ENCODE measurements at regions not wholly inside any gene's neighbourhood (a gene's known extent, or its start where the extent isn't known, plus 50 kb on each side); places are given as distances from the start of the nearest gene placed in this dataset.
A peak's percentile ranks its signal among the peaks of the same experiment; 100 is the strongest.

DNA sequence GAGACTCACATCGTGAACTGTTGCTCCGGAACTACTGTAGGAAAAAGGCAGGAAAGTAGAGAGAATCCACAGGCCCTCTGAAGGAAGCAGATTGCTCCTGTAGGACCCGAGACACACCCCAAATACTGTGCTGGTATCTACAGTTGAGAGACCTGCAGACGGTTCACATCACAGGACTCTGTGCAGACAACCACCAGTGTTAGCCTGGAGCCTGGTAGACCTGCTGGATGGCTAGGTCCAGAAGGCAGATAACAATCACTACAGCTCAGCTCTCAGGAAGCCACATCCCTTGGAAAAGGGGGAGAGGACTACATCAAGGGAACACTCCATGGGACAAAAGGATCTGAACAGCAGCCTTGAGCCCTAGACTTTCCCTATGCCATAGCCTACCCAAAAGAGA is 311.8 kb upstream of the PRKCQ start:
- no peaks in the 10 kb centered on the region for H3K36me3 ChIP-seq (ENCODE audit: control insufficient read depth, insufficient read depth, low read length)
- WGBS (ENCODE audit: insufficient coverage, low lambda C conversion rate) = no CpG with 5 or more reads among the region's 4 CpGs
- no peaks in the 10 kb centered on the region for H3K4me1 ChIP-seq (ENCODE audit: control insufficient read depth, insufficient read depth, low read length)
- no peak for DNase-seq
- no peaks in the 10 kb centered on the region for H3K27me3 ChIP-seq (ENCODE audit: control insufficient read depth, insufficient read depth, low read length)
- H3K9me3 ChIP-seq (ENCODE audit: control insufficient read depth, low read depth, low read length) = no peaks in the 10 kb centered on the region
- no peak overlapping the region for H3K27ac ChIP-seq (ENCODE audit: low read length)
- H3K4me3 ChIP-seq (ENCODE audit: low read length) = no peak overlapping the region

DNA sequence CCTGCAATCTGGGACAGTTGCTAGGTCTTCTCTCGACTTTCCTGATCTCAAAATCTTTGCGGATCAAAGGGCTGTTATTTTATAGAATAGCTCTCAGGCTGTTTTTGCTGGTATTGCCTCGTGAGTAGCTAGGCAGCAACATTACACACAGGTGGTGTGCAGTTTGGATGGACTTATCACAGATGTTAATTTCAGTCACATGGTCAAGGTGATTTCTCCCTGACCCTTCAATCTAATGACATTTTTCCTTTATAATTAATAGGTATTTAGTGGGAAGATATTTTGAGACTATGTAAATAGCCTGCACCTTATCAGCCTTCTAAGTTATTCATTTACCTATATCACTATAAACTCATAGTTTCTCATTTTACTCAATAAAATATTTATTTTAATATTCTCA is 309.6 kb upstream of the PRKCQ start:
- Histone ChIP-seq H3K4me3 (ENCODE audit: low read length) (no peak overlapping the region), H3K36me3 (ENCODE audit: control insufficient read depth, insufficient read depth, low read length) (no peaks in the 10 kb centered on the region), H3K27me3 (ENCODE audit: control insufficient read depth, insufficient read depth, low read length) (no peaks in the 10 kb centered on the region), H3K27ac (ENCODE audit: low read length) (no peak overlapping the region), H3K4me1 (ENCODE audit: control insufficient read depth, insufficient read depth, low read length) (no peaks in the 10 kb centered on the region), H3K9me3 (ENCODE audit: control insufficient read depth, low read depth, low read length) (no peaks in the 10 kb centered on the region)
- no CpG with 5 or more reads among the region's 3 CpGs for WGBS (ENCODE audit: insufficient coverage, low lambda C conversion rate)
- DNase-seq = no peak

DNA sequence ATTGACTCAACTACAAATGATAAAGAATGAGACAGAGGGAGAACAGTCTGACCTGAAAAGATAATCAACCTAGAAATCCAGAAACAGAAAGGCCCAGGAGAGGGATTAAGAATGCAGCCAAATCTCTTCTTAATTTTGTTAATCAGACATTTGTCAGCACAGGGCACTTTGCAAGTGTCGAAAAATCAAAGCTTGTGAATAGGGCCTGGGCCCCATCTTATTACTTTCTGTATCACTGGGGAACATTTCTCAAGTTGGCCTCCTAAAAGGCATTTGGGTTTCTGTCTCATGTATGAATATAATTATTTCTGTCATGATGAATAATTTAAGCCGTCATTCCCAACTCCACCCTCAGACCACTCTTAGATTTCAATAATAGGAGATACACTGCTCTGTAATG is 308.4 kb upstream of the PRKCQ start:
- no peak for DNase-seq
- H3K27ac ChIP-seq (ENCODE audit: low read length) = no peak overlapping the region
- WGBS (ENCODE audit: insufficient coverage, low lambda C conversion rate) = 83% methylated on average over 1 of the region's 2 CpGs
- H3K9me3 ChIP-seq (ENCODE audit: control insufficient read depth, low read depth, low read length) = no peaks in the 10 kb centered on the region
- no peaks in the 10 kb centered on the region for H3K27me3 ChIP-seq (ENCODE audit: control insufficient read depth, insufficient read depth, low read length)
- H3K36me3 ChIP-seq (ENCODE audit: control insufficient read depth, insufficient read depth, low read length) = no peaks in the 10 kb centered on the region
- H3K4me3 ChIP-seq (ENCODE audit: low read length) = no peak overlapping the region
- H3K4me1 ChIP-seq (ENCODE audit: control insufficient read depth, insufficient read depth, low read length) = no peaks in the 10 kb centered on the region

DNA sequence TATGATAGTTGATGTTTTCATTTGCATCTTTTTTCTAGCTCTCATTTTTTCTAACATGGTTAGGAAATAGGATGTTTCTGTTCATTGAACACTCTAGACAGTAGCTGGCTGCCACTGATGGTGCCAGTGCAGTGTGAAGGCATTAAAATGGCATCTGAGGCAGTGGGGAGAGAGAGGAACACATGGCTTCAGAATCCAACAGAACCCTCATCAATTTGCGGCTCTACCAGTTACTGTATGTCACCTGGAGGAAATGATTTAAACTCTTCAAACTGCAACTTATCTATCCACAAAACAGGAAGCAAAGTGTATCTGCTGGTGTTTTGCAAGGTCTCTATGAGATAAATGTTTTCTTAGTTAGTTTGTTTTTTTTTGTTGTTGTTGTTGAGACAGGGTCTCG is 305.2 kb upstream of the PRKCQ start:
- no peaks in the 10 kb centered on the region for H3K9me3 ChIP-seq (ENCODE audit: control insufficient read depth, low read depth, low read length)
- no CpG with 5 or more reads among the region's 2 CpGs for WGBS (ENCODE audit: insufficient coverage, low lambda C conversion rate)
- H3K27ac ChIP-seq (ENCODE audit: low read length) = no peak overlapping the region

DNA sequence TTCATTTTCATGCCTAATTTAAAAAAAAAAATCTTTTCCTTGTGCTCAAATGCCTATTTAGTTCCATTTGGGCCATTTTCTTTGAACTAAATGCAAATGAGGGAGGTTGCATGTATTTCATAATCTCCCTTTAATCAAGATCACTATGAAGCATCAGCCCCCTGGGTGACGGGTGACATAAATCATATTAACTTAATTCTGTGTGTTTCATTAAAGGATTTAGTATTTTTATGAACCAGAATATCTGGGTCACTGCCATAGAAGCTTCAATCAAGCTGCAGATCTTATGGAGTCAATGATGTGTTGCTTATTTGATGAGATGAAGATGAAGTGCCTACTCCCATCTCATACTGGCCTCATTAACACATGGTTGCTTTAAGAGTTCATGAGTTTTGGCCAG is 301.9 kb upstream of the PRKCQ start:
- Histone ChIP-seq H3K4me1 (ENCODE audit: control insufficient read depth, insufficient read depth, low read length) (no peaks in the 10 kb centered on the region), H3K27me3 (ENCODE audit: control insufficient read depth, insufficient read depth, low read length) (no peaks in the 10 kb centered on the region), H3K4me3 (ENCODE audit: low read length) (no peak overlapping the region), H3K27ac (ENCODE audit: low read length) (no peak overlapping the region), H3K9me3 (ENCODE audit: control insufficient read depth, low read depth, low read length) (no peaks in the 10 kb centered on the region), H3K36me3 (ENCODE audit: control insufficient read depth, insufficient read depth, low read length) (no peaks in the 10 kb centered on the region)
- 83% methylated on average over 1 of the region's 1 CpG for WGBS (ENCODE audit: insufficient coverage, low lambda C conversion rate)
- DNase-seq = no peak

More for the DNA sequence above, 305.2 kb upstream of the PRKCQ start:
- H3K27me3 ChIP-seq (ENCODE audit: control insufficient read depth, insufficient read depth, low read length) = no peaks in the 10 kb centered on the region
- DNase-seq = no peak
- no peaks in the 10 kb centered on the region for H3K4me1 ChIP-seq (ENCODE audit: control insufficient read depth, insufficient read depth, low read length)
- no peaks in the 10 kb centered on the region for H3K36me3 ChIP-seq (ENCODE audit: control insufficient read depth, insufficient read depth, low read length)
- no peak overlapping the region for H3K4me3 ChIP-seq (ENCODE audit: low read length)

DNA sequence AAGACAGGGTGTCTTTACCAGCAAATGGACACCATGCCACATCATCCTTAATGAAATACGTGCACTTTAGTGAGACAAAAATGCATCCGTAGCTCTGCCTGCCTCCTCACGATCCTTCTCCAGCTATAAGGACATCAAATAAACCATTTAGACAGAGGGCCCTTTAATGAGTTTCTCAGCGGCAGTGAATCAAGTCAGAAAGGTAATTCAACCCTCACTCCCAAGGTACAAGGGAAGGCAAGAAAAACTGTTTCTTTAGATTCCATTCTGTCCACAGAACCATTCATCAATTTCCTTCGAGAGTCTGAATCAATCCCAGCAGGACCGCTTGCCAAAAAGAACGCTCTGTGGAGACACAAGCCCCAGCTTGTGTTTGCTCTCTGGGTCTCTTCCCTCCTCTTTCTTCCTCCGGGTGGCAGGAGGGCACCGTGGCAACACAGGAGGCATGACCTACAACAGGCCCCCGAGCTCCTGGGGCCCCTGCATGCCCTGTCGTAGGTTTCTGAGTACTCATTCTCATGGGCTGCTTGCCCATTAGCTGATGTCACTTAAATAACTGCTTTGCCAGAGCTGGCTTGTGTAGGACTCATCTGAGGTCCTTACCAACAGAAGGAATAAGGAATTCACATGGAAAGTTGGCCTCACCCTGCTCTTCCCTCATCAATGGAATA is 297.8 kb upstream of the PRKCQ start:
- Histone ChIP-seq H3K9me3 (ENCODE audit: control insufficient read depth, low read depth, low read length) (no peaks in the 10 kb centered on the region), H3K27me3 (ENCODE audit: control insufficient read depth, insufficient read depth, low read length) (no peaks in the 10 kb centered on the region), H3K36me3 (ENCODE audit: control insufficient read depth, insufficient read depth, low read length) (no peaks in the 10 kb centered on the region), H3K27ac (ENCODE audit: low read length) (no peak overlapping the region), H3K4me1 (ENCODE audit: control insufficient read depth, insufficient read depth, low read length) (no peaks in the 10 kb centered on the region), H3K4me3 (ENCODE audit: low read length) (no peak overlapping the region)
- DNase-seq = no peak
- no CpG with 5 or more reads among the region's 11 CpGs for WGBS (ENCODE audit: insufficient coverage, low lambda C conversion rate)

DNA sequence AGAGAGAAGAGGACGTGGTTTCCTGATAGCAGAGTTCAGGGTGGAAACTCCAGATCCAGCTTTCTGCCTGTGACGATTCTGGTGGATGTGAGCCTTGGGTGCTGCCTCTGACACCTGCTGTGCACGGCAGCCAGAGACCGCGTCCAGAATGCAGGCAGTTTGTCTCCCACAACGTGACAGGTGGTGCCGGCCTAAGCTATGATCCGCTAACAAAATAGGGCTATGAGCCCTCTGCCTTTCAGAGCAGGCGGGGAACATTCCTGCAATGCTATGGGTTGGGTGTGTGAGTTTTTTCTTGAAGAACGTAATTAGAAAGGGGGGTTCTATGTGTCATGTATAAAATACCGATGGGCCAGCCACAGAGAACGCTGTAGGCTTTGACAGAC is 297.3 kb upstream of the PRKCQ start:
- Histone ChIP-seq H3K9me3 (ENCODE audit: control insufficient read depth, low read depth, low read length) (no peaks in the 10 kb centered on the region), H3K27ac (ENCODE audit: low read length) (no peak overlapping the region), H3K4me3 (ENCODE audit: low read length) (no peak overlapping the region), H3K36me3 (ENCODE audit: control insufficient read depth, insufficient read depth, low read length) (no peaks in the 10 kb centered on the region), H3K4me1 (ENCODE audit: control insufficient read depth, insufficient read depth, low read length) (no peaks in the 10 kb centered on the region), H3K27me3 (ENCODE audit: control insufficient read depth, insufficient read depth, low read length) (no peaks in the 10 kb centered on the region)
- 67% methylated on average over 1 of the region's 12 CpGs for WGBS (ENCODE audit: insufficient coverage, low lambda C conversion rate)
- DNase-seq = no peak

DNA sequence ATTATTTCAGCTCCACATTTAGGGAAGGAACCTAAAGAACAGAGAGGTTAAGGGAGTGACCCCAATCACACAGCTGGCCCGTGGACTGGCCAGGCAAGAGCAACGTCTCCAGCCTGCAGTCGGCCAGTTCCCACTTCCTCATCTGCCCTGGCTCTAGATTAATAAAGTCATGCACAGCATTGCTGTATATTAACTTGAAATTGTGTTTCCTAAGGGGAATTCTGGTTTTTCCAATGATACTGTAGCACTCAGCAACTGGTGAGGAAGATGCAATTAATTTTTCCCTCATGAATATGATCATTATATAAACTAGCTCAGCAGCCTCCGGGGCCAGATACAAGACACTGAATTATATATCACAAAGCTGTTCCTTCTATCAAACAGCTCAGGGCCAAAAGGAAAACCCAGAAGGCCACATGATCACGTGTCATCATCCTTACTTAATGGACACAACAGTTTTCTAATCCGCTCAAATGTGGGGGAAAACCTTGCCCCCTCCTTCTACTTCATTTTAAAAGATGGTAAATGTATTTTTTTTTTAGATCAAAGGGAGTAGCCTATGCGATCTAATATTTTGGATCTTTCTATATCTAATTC is 295.3 kb upstream of the PRKCQ start:
- 90% methylated on average over 2 of the region's 7 CpGs for WGBS (ENCODE audit: insufficient coverage, low lambda C conversion rate)
- peak in 1 of 2 donors; percentile 10 for DNase-seq

DNA sequence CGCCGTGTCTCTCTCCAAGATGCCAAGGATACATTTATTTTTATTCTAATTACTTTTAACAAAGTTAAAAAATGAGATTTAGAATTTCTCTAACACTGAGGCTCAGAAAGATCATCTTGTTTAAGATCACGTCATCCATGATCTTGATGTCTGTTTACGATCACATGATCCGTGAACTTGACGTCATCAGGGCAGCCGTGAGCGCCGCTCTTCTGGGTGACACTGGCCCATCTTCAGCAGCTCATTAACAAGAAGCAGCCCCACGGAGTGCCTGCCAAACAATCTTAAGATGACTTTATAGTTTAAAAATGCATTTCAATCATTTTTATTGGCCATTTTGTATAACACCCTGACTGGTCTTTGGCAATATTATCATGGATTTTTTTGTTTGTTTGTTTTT is 291.1 kb upstream of the PRKCQ start:
- no peak for DNase-seq
- Histone ChIP-seq H3K27me3 (ENCODE audit: control insufficient read depth, insufficient read depth, low read length) (no peaks in the 10 kb centered on the region), H3K4me1 (ENCODE audit: control insufficient read depth, insufficient read depth, low read length) (no peaks in the 10 kb centered on the region), H3K36me3 (ENCODE audit: control insufficient read depth, insufficient read depth, low read length) (no peaks in the 10 kb centered on the region), H3K27ac (ENCODE audit: low read length) (no peak overlapping the region), H3K4me3 (ENCODE audit: low read length) (no peak overlapping the region), H3K9me3 (ENCODE audit: control insufficient read depth, low read depth, low read length) (no peaks in the 10 kb centered on the region)
- 82% methylated on average over 4 of the region's 10 CpGs for WGBS (ENCODE audit: insufficient coverage, low lambda C conversion rate)

More for the DNA sequence above, 295.3 kb upstream of the PRKCQ start:
- no peaks in the 10 kb centered on the region for H3K27me3 ChIP-seq (ENCODE audit: control insufficient read depth, insufficient read depth, low read length)
- H3K4me3 ChIP-seq (ENCODE audit: low read length) = no peak overlapping the region
- H3K9me3 ChIP-seq (ENCODE audit: control insufficient read depth, low read depth, low read length) = no peaks in the 10 kb centered on the region
- H3K27ac ChIP-seq (ENCODE audit: low read length) = no peak overlapping the region
- no peaks in the 10 kb centered on the region for H3K36me3 ChIP-seq (ENCODE audit: control insufficient read depth, insufficient read depth, low read length)
- no peaks in the 10 kb centered on the region for H3K4me1 ChIP-seq (ENCODE audit: control insufficient read depth, insufficient read depth, low read length)

DNA sequence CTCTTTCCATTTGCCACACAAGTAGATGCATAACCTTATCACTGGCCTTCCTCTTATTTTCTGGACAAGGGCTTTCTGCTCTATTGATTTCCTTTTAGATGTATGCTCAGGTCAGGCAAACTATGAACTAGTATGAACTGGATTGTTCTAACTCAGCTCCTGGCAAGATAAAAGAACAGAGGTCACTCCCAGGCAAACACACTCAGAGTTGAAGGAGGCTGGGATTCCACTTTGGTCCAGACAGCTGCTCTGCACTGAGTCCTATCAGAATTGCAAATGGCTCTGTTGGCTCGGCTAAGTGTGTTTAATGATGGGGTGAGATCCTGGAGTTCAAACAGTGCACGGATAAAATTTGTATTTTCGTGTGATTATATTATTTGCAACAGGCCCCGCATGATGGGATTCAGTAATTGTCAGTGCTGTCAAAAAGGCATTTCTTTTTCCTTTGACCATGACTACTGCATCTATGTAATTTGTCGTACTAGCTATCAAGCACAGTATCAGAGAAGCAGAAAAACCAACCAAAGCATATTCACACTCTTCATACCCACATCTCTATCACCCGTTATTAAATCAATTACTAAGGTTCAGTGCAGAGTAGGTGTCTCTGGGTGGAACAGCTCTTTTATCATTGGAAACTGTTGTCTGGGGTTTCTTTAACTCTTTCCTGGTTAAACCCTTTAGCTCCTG is 288.1 kb upstream of the PRKCQ start:
- no peak overlapping the region for H3K4me3 ChIP-seq (ENCODE audit: low read length)
- H3K27me3 ChIP-seq (ENCODE audit: control insufficient read depth, insufficient read depth, low read length) = no peaks in the 10 kb centered on the region
- no peak overlapping the region for H3K27ac ChIP-seq (ENCODE audit: low read length)
- 58% methylated on average over 2 of the region's 6 CpGs for WGBS (ENCODE audit: insufficient coverage, low lambda C conversion rate)
- DNase-seq = no peak
- H3K4me1 ChIP-seq (ENCODE audit: control insufficient read depth, insufficient read depth, low read length) = no peaks in the 10 kb centered on the region
- H3K36me3 ChIP-seq (ENCODE audit: control insufficient read depth, insufficient read depth, low read length) = no peaks in the 10 kb centered on the region
- no peaks in the 10 kb centered on the region for H3K9me3 ChIP-seq (ENCODE audit: control insufficient read depth, low read depth, low read length)
